ENCODE measurements at regions not wholly inside any gene's neighbourhood (a gene's known extent, or its start where the extent isn't known, plus 50 kb on each side); places are given as distances from the start of the nearest gene placed in this dataset.
"Not testable (repeated sequence)": the region's sequence is repeated elsewhere in the genome, so short reads cannot be mapped to it uniquely, and the experiment has no call there.

DNA sequence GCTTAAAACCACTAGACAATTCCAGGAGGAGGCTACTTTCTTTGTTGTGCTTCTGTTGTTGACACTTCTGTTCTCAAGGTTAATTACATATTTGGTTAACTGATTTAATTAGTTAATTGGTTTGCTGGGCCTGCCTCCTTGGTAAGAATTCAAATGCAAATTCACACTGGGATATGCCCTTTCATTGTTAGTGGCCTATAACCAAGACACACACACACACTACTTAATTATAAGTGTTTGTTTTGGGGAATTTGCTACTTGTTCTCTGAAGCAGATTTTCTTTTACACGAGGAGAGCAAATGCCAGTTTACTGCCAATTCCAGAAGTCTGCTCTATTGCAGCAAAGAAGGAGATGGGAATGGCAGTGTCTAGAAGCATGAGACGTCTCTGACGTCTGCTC, 101.6 kb upstream of the BASP1 start:
- POLR2A ChIA-PET = no interaction called here
- CTCF ChIA-PET = interaction anchor here (6.3 kb wide), 1 partner anchor 16 kb away, joined by 37 read pairs; no protein-coding TSS in a partner anchor
- DNase-seq (ENCODE audit: extremely low spot score) = no peak
- TF ChIP-seq NFRKB (IDR thresholded peaks at IDR 0.05) (no peak), L3MBTL2 (conservative IDR thresholded peaks at IDR 0.05) (no peak), FOXM1 (IDR thresholded peaks at IDR 0.05; ENCODE audit: borderline replicate concordance) (no peak), HDGF (IDR thresholded peaks at IDR 0.05; ENCODE audit: borderline replicate concordance) (no peak), SUZ12 (IDR thresholded peaks at IDR 0.05) (no peak), FOXK2 (IDR thresholded peaks at IDR 0.05) (no peak), CTBP1 (IDR thresholded peaks at IDR 0.05; ENCODE audit: borderline replicate concordance) (no peak)
- TF ChIP-seq, protein P1, sequence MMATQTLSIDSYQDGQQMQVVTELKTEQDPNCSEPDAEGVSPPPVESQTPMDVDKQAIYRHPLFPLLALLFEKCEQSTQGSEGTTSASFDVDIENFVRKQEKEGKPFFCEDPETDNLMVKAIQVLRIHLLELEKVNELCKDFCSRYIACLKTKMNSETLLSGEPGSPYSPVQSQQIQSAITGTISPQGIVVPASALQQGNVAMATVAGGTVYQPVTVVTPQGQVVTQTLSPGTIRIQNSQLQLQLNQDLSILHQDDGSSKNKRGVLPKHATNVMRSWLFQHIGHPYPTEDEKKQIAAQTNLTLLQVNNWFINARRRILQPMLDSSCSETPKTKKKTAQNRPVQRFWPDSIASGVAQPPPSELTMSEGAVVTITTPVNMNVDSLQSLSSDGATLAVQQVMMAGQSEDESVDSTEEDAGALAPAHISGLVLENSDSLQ (IDR thresholded peaks at IDR 0.05) = no peak

DNA sequence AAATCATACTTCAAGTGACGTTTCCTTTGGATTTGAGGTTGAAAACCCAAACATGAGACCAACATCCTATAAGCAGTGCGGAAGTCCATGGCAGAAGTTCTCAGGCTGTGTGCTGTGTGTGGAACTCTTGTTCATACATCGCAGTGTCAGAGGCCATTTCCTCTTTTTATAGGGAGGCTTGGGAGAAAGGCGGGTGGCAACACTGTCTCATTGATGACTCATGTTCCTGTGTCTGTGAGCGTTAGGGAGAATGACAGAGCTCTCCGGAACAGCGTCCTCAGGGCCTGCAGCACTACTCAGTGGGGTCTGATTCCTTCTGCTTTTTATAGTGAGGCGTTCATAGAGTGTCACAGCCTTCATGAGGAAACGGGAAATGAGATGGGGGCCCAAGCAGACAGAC, 98.8 kb upstream of the BASP1 start:
- CTCF ChIA-PET = interaction anchor here (3.0 kb wide), 1 partner anchor 14 kb away, joined by 14 read pairs; no protein-coding TSS in a partner anchor
- POLR2A ChIA-PET = no interaction called here
- TF ChIP-seq, protein P1 (IDR thresholded peaks at IDR 0.05) = no peak
- peak; percentile 35 for DNase-seq (ENCODE audit: extremely low spot score)

DNA sequence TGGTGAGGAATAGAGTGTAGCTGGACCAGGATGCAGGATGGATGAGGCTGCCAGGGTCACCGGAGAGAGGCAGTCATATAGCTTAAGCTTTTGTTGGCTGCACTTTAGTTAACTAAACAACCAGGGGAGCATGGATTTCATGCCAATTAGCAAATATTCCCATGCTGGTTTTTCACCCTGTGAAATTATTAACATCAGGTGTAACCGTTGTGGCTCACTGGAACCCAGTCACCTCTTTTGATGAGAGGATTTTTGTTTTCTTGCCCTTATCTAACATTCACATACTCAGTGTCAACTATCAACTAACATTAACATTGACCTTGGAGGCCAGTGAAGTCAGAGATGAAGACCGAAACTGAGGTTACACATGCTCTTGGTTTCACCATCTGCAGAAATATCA, 97.2 kb upstream of the BASP1 start:
- no peak for DNase-seq (ENCODE audit: extremely low spot score)
- POLR2A ChIA-PET = no interaction called here
- CTCF ChIA-PET = interaction anchor here (3.0 kb wide), 1 partner anchor 12 kb away, joined by 14 read pairs; no protein-coding TSS in a partner anchor
- TF ChIP-seq L3MBTL2 (conservative IDR thresholded peaks at IDR 0.05) = no peak

DNA sequence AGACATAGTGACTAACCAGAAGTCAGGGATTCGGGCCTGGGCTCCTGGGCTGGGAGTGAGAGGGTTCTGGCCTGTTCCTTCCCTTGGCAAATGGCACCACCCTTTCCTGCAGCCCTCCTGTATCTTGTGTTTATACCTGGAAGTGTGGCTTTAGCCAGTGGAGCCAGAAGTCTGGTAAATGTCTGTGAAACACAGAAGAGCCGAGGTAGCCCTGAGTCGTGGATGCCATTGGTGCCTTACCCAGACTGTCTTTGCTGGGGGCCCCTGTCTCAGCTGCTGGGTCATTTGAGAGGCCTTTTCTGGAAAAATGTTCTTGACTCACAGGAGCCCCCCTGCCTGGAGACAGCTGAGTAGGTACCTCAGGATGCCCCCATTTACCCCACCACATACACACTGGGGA, 95.7 kb upstream of the BASP1 start:
- no peak for DNase-seq (ENCODE audit: extremely low spot score)
- ChIA-PET CTCF (interaction anchor here (1.7 kb wide), 1 partner anchor 11 kb away, joined by 6 read pairs; no protein-coding TSS in a partner anchor), POLR2A (no interaction called here)
- TF ChIP-seq NFRKB (IDR thresholded peaks at IDR 0.05) = no peak
- no peak for TF ChIP-seq ARNT (IDR thresholded peaks at IDR 0.05)
- TF ChIP-seq CTBP1 (IDR thresholded peaks at IDR 0.05; ENCODE audit: borderline replicate concordance) = no peak
- TF ChIP-seq, protein P1 (IDR thresholded peaks at IDR 0.05) = no peak
- no peak for TF ChIP-seq FOXK2 (IDR thresholded peaks at IDR 0.05)
- TF ChIP-seq FOXM1 (IDR thresholded peaks at IDR 0.05; ENCODE audit: borderline replicate concordance) = no peak

DNA sequence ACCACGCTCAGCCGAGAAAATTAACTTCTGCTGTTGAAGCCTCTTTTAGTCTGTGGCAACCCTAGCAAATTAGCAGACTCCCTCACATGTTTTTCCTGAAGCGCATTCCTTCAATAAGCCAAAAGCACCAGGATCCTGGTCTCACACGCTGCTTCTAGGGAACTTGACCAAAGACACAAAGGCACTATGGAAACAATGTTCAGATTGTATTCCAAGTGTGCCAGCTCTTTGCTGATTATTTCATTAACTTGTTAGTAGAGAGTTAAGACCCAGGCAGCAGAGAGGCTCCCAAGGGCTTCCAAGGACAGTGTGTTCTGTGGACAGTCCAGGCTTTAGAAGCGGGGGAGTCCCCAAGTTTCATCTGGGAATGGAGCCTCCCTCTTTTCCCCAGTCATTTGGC, 94.4 kb upstream of the BASP1 start:
- no peak for DNase-seq (ENCODE audit: extremely low spot score)
- ChIA-PET POLR2A (no interaction called here), CTCF (interaction anchor here (1.7 kb wide), 1 partner anchor 10 kb away, joined by 6 read pairs; no protein-coding TSS in a partner anchor)
- TF ChIP-seq, protein P1 (IDR thresholded peaks at IDR 0.05) = no peak
- TF ChIP-seq FOXA1 (IDR thresholded peaks at IDR 0.05) = no peak
- no peak for TF ChIP-seq SUZ12 (IDR thresholded peaks at IDR 0.05)
- no peak for TF ChIP-seq ZNF384 (IDR thresholded peaks at IDR 0.05)
- TF ChIP-seq TARDBP (IDR thresholded peaks at IDR 0.05) = no peak
- TF ChIP-seq HDGF (IDR thresholded peaks at IDR 0.05; ENCODE audit: borderline replicate concordance) = no peak
- TF ChIP-seq ELF4 (IDR thresholded peaks at IDR 0.05) = no peak
- no peak for TF ChIP-seq NFRKB (IDR thresholded peaks at IDR 0.05)
- TF ChIP-seq ARNT (IDR thresholded peaks at IDR 0.05) = no peak
- TF ChIP-seq CTBP1 (IDR thresholded peaks at IDR 0.05; ENCODE audit: borderline replicate concordance) = no peak
- TF ChIP-seq FOXK2 (IDR thresholded peaks at IDR 0.05) = no peak
- no peak for TF ChIP-seq SP1 (IDR thresholded peaks at IDR 0.05)
- TF ChIP-seq FOXM1 (IDR thresholded peaks at IDR 0.05; ENCODE audit: borderline replicate concordance) = no peak
- no peak for TF ChIP-seq L3MBTL2 (conservative IDR thresholded peaks at IDR 0.05)
- no peak for TF ChIP-seq LEF1 (IDR thresholded peaks at IDR 0.05; ENCODE audit: borderline replicate concordance)
- no peak for TF ChIP-seq BHLHE40 (IDR thresholded peaks at IDR 0.05; ENCODE audit: borderline replicate concordance)

DNA sequence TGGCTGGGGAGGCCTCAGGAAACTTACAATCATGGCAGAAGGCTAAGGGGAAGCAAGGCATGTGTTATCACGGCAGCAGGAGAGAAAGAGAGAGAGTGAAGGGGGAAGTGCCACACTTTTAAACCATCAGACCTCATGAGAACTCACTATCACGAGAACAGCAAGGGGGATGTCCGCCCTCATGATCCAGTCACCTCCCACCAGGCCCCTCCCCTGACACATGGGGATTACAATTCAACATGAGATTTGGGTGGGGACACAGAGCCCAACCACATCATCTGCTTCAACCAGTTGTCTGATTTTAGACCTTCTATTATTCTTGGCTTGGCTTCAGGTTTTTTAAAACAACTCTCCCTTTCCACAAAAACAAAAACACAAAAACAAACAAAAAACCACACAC, 93.7 kb upstream of the BASP1 start:
- CTCF ChIA-PET; POLR2A ChIA-PET; DNase-seq (ENCODE audit: extremely low spot score): not testable (repeated sequence)

DNA sequence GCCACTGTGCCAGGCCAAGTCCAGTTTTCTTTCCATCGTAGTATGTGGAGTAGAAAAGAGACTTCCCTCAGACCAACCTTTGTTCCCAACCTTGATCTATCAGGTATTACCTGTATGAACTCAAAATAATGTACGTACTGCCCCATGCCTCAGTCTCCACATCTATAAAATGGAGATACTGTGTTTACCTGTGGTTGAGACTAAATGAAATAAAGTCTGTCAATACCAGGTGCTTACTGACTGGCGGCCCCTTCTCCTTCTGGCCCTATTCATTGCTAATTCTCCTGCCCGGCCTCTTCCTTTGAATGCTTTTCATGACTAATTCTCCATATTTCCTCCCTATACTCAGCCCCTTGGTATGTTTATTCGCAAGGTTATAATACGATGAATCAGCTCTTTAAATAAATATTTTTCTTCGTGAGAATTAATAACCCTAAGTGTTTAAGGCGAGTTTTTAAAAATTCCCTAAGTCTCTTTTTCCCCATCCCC, 89.6 kb upstream of the BASP1 start:
- CTCF ChIA-PET = interaction anchor here (0.7 kb wide), 1 partner anchor 62 kb away, joined by 3 read pairs; no protein-coding TSS in a partner anchor
- POLR2A ChIA-PET = no interaction called here
- no peak for DNase-seq (ENCODE audit: extremely low spot score)
- TF ChIP-seq TARDBP (IDR thresholded peaks at IDR 0.05) = no peak
- TF ChIP-seq, protein P1 (IDR thresholded peaks at IDR 0.05) = no peak

Measured in HEK293T (cell line).